H9 (cell line): ENCODE measurements at regions not wholly inside any gene's neighbourhood (a gene's known extent, or its start where the extent isn't known, plus 50 kb on each side); places are given as distances from the start of the nearest gene placed in this dataset.

Experiments
- DNase-seq: peaks from one replicate; pipeline ENCODE4 v3.0.0-alpha.2; 2017
- H2AFZ ChIP-seq: one replicate; pipeline ENCODE4 v1.6.1; 2013; ENCODE audit warnings: mild to moderate bottlenecking, low read length, control low read depth, moderate library complexity
- H2AK5ac ChIP-seq: 2 replicates; pipeline ENCODE4 v1.6.1; 2013; ENCODE audit warnings: low read length, control low read depth, mixed read lengths; ENCODE audit not compliant: insufficient read length
- H2BK120ac ChIP-seq: one replicate; pipeline ENCODE4 v1.6.1; 2013; ENCODE audit warnings: low read depth, mild to moderate bottlenecking, low read length, control low read depth, inconsistent platforms; ENCODE audit not compliant: poor library complexity, severe bottlenecking
- H2BK12ac ChIP-seq: 2 replicates; pipeline ENCODE4 v1.6.1; 2013; ENCODE audit warnings: low read length, control low read depth, mixed read lengths, low read depth; ENCODE audit not compliant: insufficient read length
- H2BK15ac ChIP-seq: 2 replicates; pipeline ENCODE4 v1.6.1; 2013; ENCODE audit warnings: low read depth, low read length, control low read depth
- H2BK20ac ChIP-seq: one replicate; pipeline ENCODE4 v1.6.1; 2013; ENCODE audit warnings: low read depth, mild to moderate bottlenecking, low read length, control low read depth, inconsistent platforms; ENCODE audit not compliant: poor library complexity, severe bottlenecking
- H2BK5ac ChIP-seq: 2 replicates; pipeline ENCODE4 v1.6.1; 2013; ENCODE audit warnings: low read length, control low read depth, mixed read lengths; ENCODE audit not compliant: insufficient read length
- H3K14ac ChIP-seq: 2 replicates; pipeline ENCODE4 v1.6.1; 2013; ENCODE audit warnings: low read length, control low read depth; ENCODE audit not compliant: insufficient read depth
- H3K18ac ChIP-seq: 2 replicates; pipeline ENCODE4 v1.6.1; 2013; ENCODE audit warnings: low read depth, mild to moderate bottlenecking, mixed read lengths, low read length, control low read depth; ENCODE audit not compliant: insufficient read length
- H3K23ac ChIP-seq: 2 replicates; pipeline ENCODE4 v1.6.1; 2013; ENCODE audit warnings: low read length, control low read depth, mixed read lengths, low read depth; ENCODE audit not compliant: insufficient read length
- H3K23me2 ChIP-seq: 2 replicates; pipeline ENCODE4 v1.6.1; 2013; ENCODE audit warnings: low read depth, mild to moderate bottlenecking, mixed read lengths, low read length, control low read depth; ENCODE audit not compliant: insufficient read length, poor library complexity, severe bottlenecking
- H3K27ac ChIP-seq: 2 replicates; pipeline ENCODE4 v1.5.1; 2013; ENCODE audit warnings: low read length, control low read depth, mixed read lengths, low read depth; ENCODE audit not compliant: insufficient read length
- H3K27me3 ChIP-seq: 2 replicates; pipeline ENCODE4 v1.6.1; 2013; ENCODE audit warnings: low read length, control low read depth, inconsistent platforms; ENCODE audit not compliant: insufficient read depth
- H3K4ac ChIP-seq: 2 replicates; pipeline ENCODE4 v1.6.1; 2013; ENCODE audit warnings: low read depth, mild to moderate bottlenecking, control low read depth, inconsistent platforms, low read length, moderate library complexity
- H3K4me1 ChIP-seq: 2 replicates; pipeline ENCODE4 v1.6.1; 2013; ENCODE audit warnings: low read length, control low read depth, inconsistent platforms; ENCODE audit not compliant: insufficient read depth
- H3K4me2 ChIP-seq: 2 replicates; pipeline ENCODE4 v1.6.1; 2013; ENCODE audit warnings: low read length, control low read depth, mixed read lengths; ENCODE audit not compliant: insufficient read length, insufficient read depth
- H3K56ac ChIP-seq: 2 replicates; pipeline ENCODE4 v1.6.1; 2013; ENCODE audit warnings: low read depth, mild to moderate bottlenecking, mixed read lengths, low read length, control low read depth; ENCODE audit not compliant: insufficient read length
- H3K79me1 ChIP-seq: 2 replicates; pipeline ENCODE4 v1.6.1; 2013; ENCODE audit warnings: low read depth, mild to moderate bottlenecking, moderate library complexity, low read length, control low read depth, inconsistent platforms; ENCODE audit not compliant: insufficient read depth, poor library complexity, severe bottlenecking
- H3K79me2 ChIP-seq: 2 replicates; pipeline ENCODE4 v1.6.1; 2013; ENCODE audit warnings: low read length, control low read depth, inconsistent platforms; ENCODE audit not compliant: insufficient read depth
- H3K9ac ChIP-seq: 2 replicates; pipeline ENCODE4 v1.6.1; 2013; ENCODE audit warnings: low read length, control low read depth, mixed read lengths; ENCODE audit not compliant: insufficient read length; ENCODE audit errors: extremely low read depth
- H3K9me3 ChIP-seq: one replicate; pipeline ENCODE4 v1.6.1; 2013; ENCODE audit warnings: low read depth, low read length, inconsistent platforms; ENCODE audit not compliant: control insufficient read depth
- H3T11ph ChIP-seq: one replicate; pipeline ENCODE4 v1.6.1; 2013; ENCODE audit warnings: mild to moderate bottlenecking, low read length, control low read depth, inconsistent platforms
- H4K20me1 ChIP-seq: one replicate; pipeline ENCODE4 v1.6.1; 2013; ENCODE audit not compliant: control insufficient read depth, insufficient read length, insufficient read depth
- H4K5ac ChIP-seq: 2 replicates; pipeline ENCODE4 v1.6.1; 2013; ENCODE audit warnings: low read depth, mild to moderate bottlenecking, mixed read lengths, low read length, control low read depth; ENCODE audit not compliant: insufficient read length
- H4K8ac ChIP-seq: replicated peaks from 2 replicates; pipeline ENCODE4 v1.6.1; 2013; ENCODE audit warnings: low read length, control low read depth, mixed read lengths, low read depth; ENCODE audit not compliant: insufficient read length
- H4K91ac ChIP-seq: 2 replicates; pipeline ENCODE4 v1.6.1; 2013; ENCODE audit warnings: low read depth, mild to moderate bottlenecking, moderate library complexity, mixed read lengths, low read length, control low read depth; ENCODE audit not compliant: insufficient read length
- H3K27ac Mint-ChIP-seq, 3 experiments: 2 replicates in 2 of 3; 3 replicates in 1 of 3; pipeline ENCODE4 v1.8.0; 2020 to 2021; ENCODE audit warnings: mixed read lengths in 3 of 3, mild to moderate bottlenecking in 1 of 3, moderate library complexity in 1 of 3
- H3K27me3 Mint-ChIP-seq: 2 replicates; pipeline ENCODE4 v1.8.0; 2021; ENCODE audit warnings: low read depth, mild to moderate bottlenecking, moderate library complexity, mixed read lengths
- H3K36me3 Mint-ChIP-seq, 3 experiments: 2 replicates in 2 of 3; 3 replicates in 1 of 3; pipeline ENCODE4 v1.8.0; 2020 to 2021; ENCODE audit warnings: low read depth in 3 of 3, mixed read lengths in 3 of 3; ENCODE audit not compliant: insufficient read depth in 1 of 3
- H3K4me1 Mint-ChIP-seq, 2 experiments: 2 replicates each; pipeline ENCODE4 v1.8.0; 2020; ENCODE audit warnings: mixed read lengths in 2 of 2
- H3K4me3 Mint-ChIP-seq, 2 experiments: 2 replicates in 1 of 2; 3 replicates in 1 of 2; pipeline ENCODE4 v1.8.0; 2020 to 2021; ENCODE audit warnings: mild to moderate bottlenecking in 2 of 2, mixed read lengths in 2 of 2, moderate library complexity in 1 of 2
- H3K9me3 Mint-ChIP-seq, 2 experiments: 2 replicates in 1 of 2; 3 replicates in 1 of 2; pipeline ENCODE4 v1.8.0; 2020; ENCODE audit warnings: mild to moderate bottlenecking in 2 of 2, mixed read lengths in 2 of 2, moderate library complexity in 1 of 2
- CTCF ChIP-seq: fragments of 200-600 bp; sonication (generic); conservative IDR thresholded peaks from 3 replicates; pipeline ENCODE4 v1.8.0; 2021; ENCODE audit warnings: antibody characterized with exemption, mild to moderate bottlenecking
- WGBS: extraction: QIAGEN DNeasy Blood & Tissue Kit; methylation state at CpG from one replicate; pipeline ENCODE4 v1.1.7; 2013; ENCODE audit warnings: missing lambda C conversion rate, low lambda C conversion rate, mixed read lengths; ENCODE audit not compliant: insufficient read length; ENCODE audit errors: extremely low coverage; 5-methylcytosine and 5-hydroxymethylcytosine counted together

- H3T11ph ChIP-seq = no peak overlapping the region
- H3K27ac ChIP-seq = no peak overlapping the region
- Mint-ChIP-seq H3K4me1 (peaks cover 6 to 9% of the 10 kb centered on the region in 2 experiments), H3K4me3 (no peak overlapping the region), H3K9me3 (no peaks in the 10 kb centered on the region; a peak in 1 of 5 replicates), H3K36me3 (no peaks in the 10 kb centered on the region), H3K27me3 (no peaks in the 10 kb centered on the region; the same call in 1 of the 2 replicates), H3K27ac (peak overlapping the region in 1 of 3 experiments; percentile 69; a peak in 1 of 7 replicates)
- H2AK5ac ChIP-seq = no peak overlapping the region
- no peaks in the 10 kb centered on the region for H3K27me3 ChIP-seq
- no peak overlapping the region for H3K4ac ChIP-seq
- WGBS = no CpG with 5 or more reads among the region's 9 CpGs
- H4K20me1 ChIP-seq = no peaks in the 10 kb centered on the region
- H2AFZ ChIP-seq = no peak overlapping the region
- no peak overlapping the region for H3K18ac ChIP-seq
- no peak overlapping the region for H3K56ac ChIP-seq
- TF ChIP-seq CTCF = no peak
- no peak overlapping the region for H2BK120ac ChIP-seq
- no peaks in the 10 kb centered on the region for H3K9me3 ChIP-seq
- DNase-seq = no peak
- no peak overlapping the region for H2BK20ac ChIP-seq
- no peak overlapping the region for H3K4me2 ChIP-seq
- H3K23ac ChIP-seq = no peak overlapping the region
- no peak overlapping the region for H4K5ac ChIP-seq
- H2BK15ac ChIP-seq = no peak overlapping the region
- H3K79me1 ChIP-seq = no peaks in the 10 kb centered on the region
- H3K79me2 ChIP-seq = no peaks in the 10 kb centered on the region
- no peak overlapping the region for H4K91ac ChIP-seq
- H3K9ac ChIP-seq = no peak overlapping the region
- no peaks in the 10 kb centered on the region for H3K4me1 ChIP-seq
- H3K14ac ChIP-seq = no peak overlapping the region
- H3K23me2 ChIP-seq = no peaks in the 10 kb centered on the region
- no peak overlapping the region for H2BK5ac ChIP-seq
- H2BK12ac ChIP-seq = no peak overlapping the region
- no peak overlapping the region for H4K8ac ChIP-seq
Observed at GRCh38 chr4:81743731-81744435, 272.2 kb upstream of the RASGEF1B start.
